IMR-90 (cell line): ENCODE measurements at regions not wholly inside any gene's neighbourhood (a gene's known extent, or its start where the extent isn't known, plus 50 kb on each side); places are given as distances from the start of the nearest gene placed in this dataset.

Experiments
- ATAC-seq: fragments of 200-7000 bp; cut with Tn5 transposase; 2 replicates; pipeline ENCODE4 v1.9.1; 2020; ENCODE audit warnings: low read depth, mild to moderate bottlenecking, moderate library complexity
- BruUV-seq: library from RNA; stranded (reverse); fragments of 400-500 nt; replicated peaks from 2 replicates; lab custom pipeline; 2021; lab: Mats Ljungman, UMichigan
- CTCF ChIA-PET: fragments of 300-600 bp; formaldehyde crosslinking; extraction: SDS; loops from one replicate; lab custom pipeline; 2021; ENCODE audit warnings: antibody characterized with exemption; lab: Yijun Ruan, JAX
- POLR2A ChIA-PET: fragments of 300-600 bp; sonication (Branson Sonifier 250); formaldehyde crosslinking; loops from one replicate; lab custom pipeline; 2022; ENCODE audit warnings: antibody characterized with exemption; ENCODE audit not compliant: unreplicated experiment; lab: Charles Lee
- DNase-seq: peaks from one replicate; pipeline ENCODE4 v3.0.0; 2013
- H2AFZ ChIP-seq: replicated peaks from 2 replicates; pipeline ENCODE3; 2013; ENCODE audit warnings: low read length, mild to moderate bottlenecking; ENCODE audit not compliant: poor library complexity
- H2AK5ac ChIP-seq: 2 replicates; pipeline ENCODE4 v1.6.1; 2013; ENCODE audit warnings: low read depth, low read length, inconsistent platforms
- H2AK9ac ChIP-seq: replicated peaks from 2 replicates; pipeline ENCODE3; 2013; ENCODE audit warnings: mild to moderate bottlenecking, low read depth, low read length, moderate library complexity; ENCODE audit not compliant: poor library complexity
- H2BK120ac ChIP-seq: 2 replicates; pipeline ENCODE4 v1.6.1; 2013; ENCODE audit warnings: low read depth, low read length, inconsistent platforms
- H2BK15ac ChIP-seq: 3 replicates; pipeline ENCODE4 v1.6.1; 2013; ENCODE audit warnings: low read depth, low read length, inconsistent platforms
- H2BK20ac ChIP-seq: 2 replicates; pipeline ENCODE4 v1.6.1; 2013; ENCODE audit warnings: low read depth, mild to moderate bottlenecking, inconsistent platforms, low read length, moderate library complexity
- H2BK5ac ChIP-seq: 2 replicates; pipeline ENCODE4 v1.6.1; 2013; ENCODE audit warnings: mild to moderate bottlenecking, low read depth, low read length, inconsistent platforms; ENCODE audit not compliant: poor library complexity, severe bottlenecking
- H3K14ac ChIP-seq: replicated peaks from 2 replicates; pipeline ENCODE4 v1.6.1; 2013; ENCODE audit warnings: low read depth, low read length, inconsistent platforms
- H3K18ac ChIP-seq: 2 replicates; pipeline ENCODE4 v1.6.1; 2013; ENCODE audit warnings: low read depth, low read length, control low read depth
- H3K23ac ChIP-seq: 2 replicates; pipeline ENCODE4 v1.6.1; 2013; ENCODE audit warnings: low read depth, low read length, inconsistent platforms
- H3K27ac ChIP-seq: 2 replicates; pipeline ENCODE4 v1.5.1; 2013; ENCODE audit warnings: mild to moderate bottlenecking, control low read depth, low read length; ENCODE audit not compliant: insufficient read depth
- H3K27me3 ChIP-seq: 2 replicates; pipeline ENCODE4 v1.6.1; 2013; ENCODE audit warnings: low read length; ENCODE audit not compliant: control insufficient read depth, insufficient read depth
- H3K36me3 ChIP-seq: 2 replicates; pipeline ENCODE4 v1.6.1; 2013; ENCODE audit warnings: low read length, mixed read lengths; ENCODE audit not compliant: control insufficient read depth, insufficient read depth
- H3K4ac ChIP-seq: 2 replicates; pipeline ENCODE4 v1.6.1; 2013; ENCODE audit warnings: low read depth, low read length, inconsistent platforms
- H3K4me1 ChIP-seq: 2 replicates; pipeline ENCODE4 v1.6.1; 2013; ENCODE audit warnings: low read length, mixed read lengths; ENCODE audit not compliant: control insufficient read depth, insufficient read depth
- H3K4me2 ChIP-seq: 2 replicates; pipeline ENCODE4 v1.6.1; 2013; ENCODE audit warnings: low read depth, mild to moderate bottlenecking, control low read depth, low read length, moderate library complexity
- H3K4me3 ChIP-seq: 2 replicates; pipeline ENCODE4 v1.5.1; 2013; ENCODE audit warnings: low read depth, mild to moderate bottlenecking, control low read depth, low read length, moderate library complexity; ENCODE audit not compliant: insufficient read depth
- H3K56ac ChIP-seq: 2 replicates; pipeline ENCODE4 v1.6.1; 2013; ENCODE audit warnings: low read length, inconsistent platforms; ENCODE audit not compliant: insufficient read depth; ENCODE audit errors: extremely low read depth
- H3K79me1 ChIP-seq, 2 experiments: 2 replicates each; pipeline ENCODE4 v1.6.1; 2013; ENCODE audit warnings: low read length in 2 of 2, inconsistent platforms in 1 of 2, low read depth in 1 of 2
- H3K9ac ChIP-seq: 2 replicates; pipeline ENCODE4 v1.6.1; 2013; ENCODE audit warnings: low read depth, low read length, control low read depth
- H3K9me1 ChIP-seq: 2 replicates; pipeline ENCODE4 v1.6.1; 2013; ENCODE audit warnings: low read length, inconsistent platforms; ENCODE audit not compliant: insufficient read depth
- H3K9me3 ChIP-seq: 2 replicates; pipeline ENCODE4 v1.6.1; 2013; ENCODE audit warnings: low read length; ENCODE audit not compliant: control insufficient read depth, insufficient read depth
- H4K20me1 ChIP-seq: 2 replicates; pipeline ENCODE4 v1.6.1; 2013; ENCODE audit warnings: low read length, inconsistent platforms; ENCODE audit not compliant: insufficient read depth
- H4K5ac ChIP-seq: 2 replicates; pipeline ENCODE4 v1.6.1; 2013; ENCODE audit warnings: mild to moderate bottlenecking, low read depth, low read length, control low read depth
- H4K8ac ChIP-seq, 2 experiments: 2 replicates each; pipeline ENCODE4 v1.6.1; 2013; ENCODE audit warnings: low read depth in 2 of 2, low read length in 2 of 2, control low read depth in 1 of 2, inconsistent platforms in 1 of 2
- H4K91ac ChIP-seq: 2 replicates; pipeline ENCODE4 v1.6.1; 2013; ENCODE audit warnings: low read depth, low read length, inconsistent platforms; ENCODE audit not compliant: insufficient read depth
- BHLHE40 ChIP-seq: fragments of 150-350 bp; IDR thresholded peaks from 2 replicates; pipeline ENCODE4 v1.6.1; 2016; ENCODE audit warnings: mild to moderate bottlenecking, low read depth, low read length
- CHD1 ChIP-seq: IDR thresholded peaks from 2 replicates; pipeline ENCODE4 v1.6.1; 2012; ENCODE audit warnings: low read depth, low read length, improper control_type of control experiment
- FOS ChIP-seq: fragments of 150-350 bp; IDR thresholded peaks from 2 replicates; pipeline ENCODE4 v1.6.1; 2016; ENCODE audit warnings: low read depth, low read length
- MAFK ChIP-seq: IDR thresholded peaks from 2 replicates; pipeline ENCODE4 v1.6.1; 2012; ENCODE audit warnings: low read depth, low read length, improper control_type of control experiment
- MAZ ChIP-seq: IDR thresholded peaks from 2 replicates; pipeline ENCODE4 v1.6.1; 2012; ENCODE audit warnings: low read depth, mild to moderate bottlenecking, low read length, improper control_type of control experiment, moderate library complexity, borderline replicate concordance
- MXI1 ChIP-seq: IDR thresholded peaks from 2 replicates; pipeline ENCODE4 v1.6.1; 2012; ENCODE audit warnings: low read depth, mild to moderate bottlenecking, low read length, moderate library complexity, borderline replicate concordance
- NFE2L2 ChIP-seq: fragments of 150-350 bp; IDR thresholded peaks from 2 replicates; pipeline ENCODE4 v1.6.1; 2016; ENCODE audit warnings: low read depth, mild to moderate bottlenecking, low read length
- POLR2A ChIP-seq: IDR thresholded peaks from 2 replicates; pipeline ENCODE4 v1.6.1; 2012; ENCODE audit warnings: mild to moderate bottlenecking, low read depth, low read length
- RAD21 ChIP-seq: IDR thresholded peaks from 2 replicates; pipeline ENCODE4 v1.6.1; 2012; ENCODE audit warnings: low read length, improper control_type of control experiment
- RCOR1 ChIP-seq: IDR thresholded peaks from 2 replicates; pipeline ENCODE4 v1.6.1; 2012; ENCODE audit warnings: mild to moderate bottlenecking, low read length, improper control_type of control experiment; ENCODE audit not compliant: insufficient replicate concordance
- RFX5 ChIP-seq: IDR thresholded peaks from 2 replicates; pipeline ENCODE4 v1.8.0; 2012; ENCODE audit warnings: low read depth, mild to moderate bottlenecking, low read length, moderate library complexity
- SMC3 ChIP-seq: fragments of 150-350 bp; IDR thresholded peaks from 2 replicates; pipeline ENCODE4 v1.6.1; 2016; ENCODE audit warnings: low read depth, mild to moderate bottlenecking, antibody characterized with exemption, low read length, moderate library complexity
- WGBS, 2 experiments: methylation state at CpG; one replicate each; pipeline versions ENCODE4 v1.1.5 to v1.1.7; 2013; ENCODE audit warnings: missing lambda C conversion rate in 2 of 2; ENCODE audit not compliant: insufficient read length in 1 of 2; ENCODE audit errors: extremely low coverage in 2 of 2; 5-methylcytosine and 5-hydroxymethylcytosine counted together
- dilution Hi-C: fragments of 300-500 bp; cut with HindIII; formaldehyde crosslinking; loops from one replicate; pipeline ENCODE4 v1.14.3; 2018; ENCODE audit warnings: low sequenced_read_pairs; ENCODE audit not compliant: unreplicated experiment
- in situ Hi-C: fragments of 300-500 bp; cut with MboI; formaldehyde crosslinking; loops from 3 replicates; pipeline ENCODE4 v1.14.3; 2019; ENCODE audit warnings: low sequenced_read_pairs, inconsistent platforms, mixed read lengths
- intact Hi-C: fragments of 100-400 bp; cut with micrococcal nuclease; formaldehyde crosslinking; loops from 2 replicates; pipeline ENCODE4 v1.10.0; 2022
- TF ChIP-seq, protein P1 (sequence below): fragments of 150-350 bp; IDR thresholded peaks from 2 replicates; pipeline ENCODE4 v1.6.1; 2017; ENCODE audit warnings: mild to moderate bottlenecking, antibody characterized with exemption, low read length, low read depth
- TF ChIP-seq, protein P2 (sequence below): fragments of 150-350 bp; IDR thresholded peaks from 2 replicates; pipeline ENCODE4 v1.6.1; 2016; ENCODE audit warnings: low read depth, mild to moderate bottlenecking, low read length, moderate library complexity, borderline replicate concordance
- TF ChIP-seq, protein P3 (sequence below): conservative IDR thresholded peaks from 2 replicates; pipeline ENCODE4 v1.5.1; 2012; ENCODE audit warnings: mild to moderate bottlenecking, low read depth, low read length, improper control_type of control experiment

DNA sequence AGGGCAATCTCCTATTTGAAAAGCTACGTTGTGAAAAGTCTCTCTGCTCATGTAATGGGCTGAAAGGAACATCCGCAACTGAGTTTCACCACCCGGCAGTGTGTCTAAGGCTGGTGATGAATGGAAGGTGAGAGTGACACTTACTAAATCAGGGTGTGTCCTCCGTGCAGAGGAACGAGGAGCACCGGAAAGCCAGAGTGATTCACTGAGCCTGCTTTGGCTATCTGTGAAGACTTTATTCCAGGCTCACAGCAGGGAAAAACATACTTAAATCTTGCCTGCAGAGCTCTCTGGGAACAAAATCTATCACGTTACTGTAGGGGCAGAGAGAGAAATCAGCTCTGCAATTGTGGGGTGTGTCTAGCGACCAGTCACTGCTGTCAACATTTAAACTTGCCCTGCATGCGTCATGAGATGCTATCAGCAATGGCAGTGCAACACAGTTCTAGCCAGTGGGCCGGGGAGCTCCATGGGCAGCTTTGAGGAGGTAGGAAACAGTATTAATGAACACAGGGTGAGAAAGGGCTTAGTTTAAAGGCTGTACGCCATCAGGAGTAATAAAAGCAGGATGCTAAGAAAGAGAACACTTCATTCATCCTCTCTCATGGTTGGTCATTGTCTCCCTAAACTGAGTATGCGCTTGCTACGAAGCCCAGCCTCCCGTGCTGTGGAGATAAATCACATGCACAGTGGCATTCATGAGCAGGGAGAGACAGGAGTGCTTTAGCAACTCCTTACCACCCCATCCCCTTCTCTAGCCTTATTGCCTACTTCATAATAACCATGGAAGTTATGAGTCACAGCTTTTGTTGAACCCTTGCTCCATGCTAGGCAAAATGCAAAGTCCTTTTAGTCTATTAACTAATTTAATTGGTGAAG, 542.7 kb upstream of the ADAMTS9 start:
- no peak overlapping the region for H2BK15ac ChIP-seq
- 60% methylated on average over 2 of the region's 14 CpGs; no CpG with 5 or more reads in 1 of the 2 experiments for WGBS, 2 experiments
- no peak overlapping the region for H3K4me3 ChIP-seq
- H3K4me1 ChIP-seq = no peaks in the 10 kb centered on the region
- no peak overlapping the region for H3K4ac ChIP-seq
- in situ Hi-C loops = no loop called here
- ATAC-seq (no peak), DNase-seq (no peak)
- no peaks in the 10 kb centered on the region for H3K9me1 ChIP-seq
- no peak overlapping the region for H2BK5ac ChIP-seq
- H3K79me1 ChIP-seq = no peaks in the 10 kb centered on the region
- no peak overlapping the region for H2AK9ac ChIP-seq
- intact Hi-C loops = no loop called here
- H4K20me1 ChIP-seq = no peaks in the 10 kb centered on the region
- dilution Hi-C loops = no loop called here
- H3K18ac ChIP-seq = no peak overlapping the region
- H4K5ac ChIP-seq = no peak overlapping the region
- no peak overlapping the region for H2BK120ac ChIP-seq
- no peak overlapping the region for H4K8ac ChIP-seq
- H2BK20ac ChIP-seq = no peak overlapping the region
- H4K91ac ChIP-seq = no peak overlapping the region
- H3K27me3 ChIP-seq = no peaks in the 10 kb centered on the region
- H3K4me2 ChIP-seq = no peak overlapping the region
- no peak overlapping the region for H3K56ac ChIP-seq
- POLR2A ChIA-PET = no interaction called here
- no peak overlapping the region for H2AFZ ChIP-seq
- no peak overlapping the region for H3K14ac ChIP-seq
- no peaks in the 10 kb centered on the region for H3K36me3 ChIP-seq
- BruUV-seq = no TSS peak
- no peak overlapping the region for H3K27ac ChIP-seq
- no peaks in the 10 kb centered on the region for H3K9me3 ChIP-seq
- no peak overlapping the region for H3K23ac ChIP-seq
- TF ChIP-seq POLR2A (no peak), RCOR1 (no peak), NFE2L2 (no peak), SMC3 (no peak), RAD21 (no peak), MAZ (no peak), MXI1 (no peak), BHLHE40 (no peak), CHD1 (no peak), FOS (no peak), MAFK (no peak), RFX5 (no peak)
- TF ChIP-seq, protein P1, sequence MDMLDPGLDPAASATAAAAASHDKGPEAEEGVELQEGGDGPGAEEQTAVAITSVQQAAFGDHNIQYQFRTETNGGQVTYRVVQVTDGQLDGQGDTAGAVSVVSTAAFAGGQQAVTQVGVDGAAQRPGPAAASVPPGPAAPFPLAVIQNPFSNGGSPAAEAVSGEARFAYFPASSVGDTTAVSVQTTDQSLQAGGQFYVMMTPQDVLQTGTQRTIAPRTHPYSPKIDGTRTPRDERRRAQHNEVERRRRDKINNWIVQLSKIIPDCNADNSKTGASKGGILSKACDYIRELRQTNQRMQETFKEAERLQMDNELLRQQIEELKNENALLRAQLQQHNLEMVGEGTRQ = no peak
- TF ChIP-seq, protein P2, sequence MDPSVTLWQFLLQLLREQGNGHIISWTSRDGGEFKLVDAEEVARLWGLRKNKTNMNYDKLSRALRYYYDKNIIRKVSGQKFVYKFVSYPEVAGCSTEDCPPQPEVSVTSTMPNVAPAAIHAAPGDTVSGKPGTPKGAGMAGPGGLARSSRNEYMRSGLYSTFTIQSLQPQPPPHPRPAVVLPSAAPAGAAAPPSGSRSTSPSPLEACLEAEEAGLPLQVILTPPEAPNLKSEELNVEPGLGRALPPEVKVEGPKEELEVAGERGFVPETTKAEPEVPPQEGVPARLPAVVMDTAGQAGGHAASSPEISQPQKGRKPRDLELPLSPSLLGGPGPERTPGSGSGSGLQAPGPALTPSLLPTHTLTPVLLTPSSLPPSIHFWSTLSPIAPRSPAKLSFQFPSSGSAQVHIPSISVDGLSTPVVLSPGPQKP = no peak
- TF ChIP-seq, protein P3, sequence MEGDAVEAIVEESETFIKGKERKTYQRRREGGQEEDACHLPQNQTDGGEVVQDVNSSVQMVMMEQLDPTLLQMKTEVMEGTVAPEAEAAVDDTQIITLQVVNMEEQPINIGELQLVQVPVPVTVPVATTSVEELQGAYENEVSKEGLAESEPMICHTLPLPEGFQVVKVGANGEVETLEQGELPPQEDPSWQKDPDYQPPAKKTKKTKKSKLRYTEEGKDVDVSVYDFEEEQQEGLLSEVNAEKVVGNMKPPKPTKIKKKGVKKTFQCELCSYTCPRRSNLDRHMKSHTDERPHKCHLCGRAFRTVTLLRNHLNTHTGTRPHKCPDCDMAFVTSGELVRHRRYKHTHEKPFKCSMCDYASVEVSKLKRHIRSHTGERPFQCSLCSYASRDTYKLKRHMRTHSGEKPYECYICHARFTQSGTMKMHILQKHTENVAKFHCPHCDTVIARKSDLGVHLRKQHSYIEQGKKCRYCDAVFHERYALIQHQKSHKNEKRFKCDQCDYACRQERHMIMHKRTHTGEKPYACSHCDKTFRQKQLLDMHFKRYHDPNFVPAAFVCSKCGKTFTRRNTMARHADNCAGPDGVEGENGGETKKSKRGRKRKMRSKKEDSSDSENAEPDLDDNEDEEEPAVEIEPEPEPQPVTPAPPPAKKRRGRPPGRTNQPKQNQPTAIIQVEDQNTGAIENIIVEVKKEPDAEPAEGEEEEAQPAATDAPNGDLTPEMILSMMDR = no peak
- no peak overlapping the region for H2AK5ac ChIP-seq
- CTCF ChIA-PET = no interaction called here
- no peak overlapping the region for H3K9ac ChIP-seq
